Liver (tissue), 8 donors: ENCODE measurements at regions not wholly inside any gene's neighbourhood (a gene's known extent, or its start where the extent isn't known, plus 50 kb on each side); places are given as distances from the start of the nearest gene placed in this dataset.
"Not testable (repeated sequence)": the region's sequence is repeated elsewhere in the genome, so short reads cannot be mapped to it uniquely, and the experiment has no call there.

ENCODE experiments used
- DNase-seq: peaks from one replicate; pipeline ENCODE4 v3.0.0-alpha.2; 2017; ENCODE audit warnings: low spot score
- H3K27ac ChIP-seq, 2 donors: one replicate each; pipeline ENCODE4 v1.7.0; 2013; ENCODE audit warnings: inconsistent platforms in 2 of 2, low read length in 2 of 2, control low read depth in 1 of 2, low read depth in 1 of 2, mild to moderate bottlenecking in 1 of 2
- H3K27me3 ChIP-seq, 4 donors: one replicate each; pipeline versions ENCODE4 v1.6.1 to v1.7.0; 2013; ENCODE audit warnings: low read length in 3 of 4, inconsistent platforms in 1 of 4, mild to moderate bottlenecking in 1 of 4, moderate library complexity in 1 of 4; ENCODE audit not compliant: control insufficient read depth in 4 of 4, insufficient read depth in 4 of 4
- H3K36me3 ChIP-seq, 4 donors: one replicate each; pipeline versions ENCODE4 v1.6.1 to v1.7.0; 2013; ENCODE audit warnings: low read length in 3 of 4, mild to moderate bottlenecking in 3 of 4, low read depth in 1 of 4, moderate library complexity in 1 of 4; ENCODE audit not compliant: control insufficient read depth in 4 of 4, insufficient read depth in 3 of 4
- H3K4me1 ChIP-seq, 4 donors: one replicate each; pipeline versions ENCODE4 v1.6.1 to v1.7.0; 2013; ENCODE audit warnings: low read length in 3 of 4, mild to moderate bottlenecking in 3 of 4, moderate library complexity in 1 of 4; ENCODE audit not compliant: control insufficient read depth in 4 of 4, insufficient read depth in 4 of 4
- H3K4me3 ChIP-seq, 3 donors: one replicate each; pipeline versions ENCODE4 v1.6.1 to v1.7.0; 2013; ENCODE audit warnings: low read length in 3 of 3, control low read depth in 1 of 3, low read depth in 1 of 3, mild to moderate bottlenecking in 1 of 3
- H3K9ac ChIP-seq, 2 donors: one replicate each; pipeline ENCODE4 v1.7.0; 2013; ENCODE audit warnings: low read length in 2 of 2, mild to moderate bottlenecking in 2 of 2, moderate library complexity in 2 of 2, control low read depth in 1 of 2, low read depth in 1 of 2
- H3K9me3 ChIP-seq, 4 donors: one replicate each; pipeline versions ENCODE4 v1.6.1 to v1.7.0; 2013; ENCODE audit warnings: low read length in 3 of 4; ENCODE audit not compliant: control insufficient read depth in 4 of 4
- EGR1 ChIP-seq, 2 donors: IDR thresholded peaks; 2 replicates each; pipeline ENCODE4 v1.6.1; 2016 to 2018; ENCODE audit warnings: antibody characterized with exemption in 2 of 2, low read depth in 2 of 2
- FOXA1 ChIP-seq: IDR thresholded peaks from 2 replicates; pipeline ENCODE4 v1.6.1; 2016; ENCODE audit warnings: antibody characterized with exemption
- FOXA2 ChIP-seq: IDR thresholded peaks from 2 replicates; pipeline ENCODE4 v1.6.1; 2016; ENCODE audit warnings: antibody characterized with exemption
- GABPA ChIP-seq, 2 donors: IDR thresholded peaks in 1 of 2; conservative IDR thresholded peaks in 1 of 2; 2 replicates each; pipeline ENCODE4 v1.6.1; 2016; ENCODE audit warnings: antibody characterized with exemption in 2 of 2, mild to moderate bottlenecking in 1 of 2, moderate library complexity in 1 of 2
- HNF4A ChIP-seq, 2 donors: conservative IDR thresholded peaks; 2 replicates each; pipeline ENCODE4 v1.6.1; 2016; ENCODE audit warnings: antibody characterized with exemption in 2 of 2, mild to moderate bottlenecking in 2 of 2
- HNF4G ChIP-seq: IDR thresholded peaks from 2 replicates; pipeline ENCODE4 v1.6.1; 2016; ENCODE audit warnings: antibody characterized with exemption
- JUND ChIP-seq, 2 donors: IDR thresholded peaks; 2 replicates each; pipeline ENCODE4 v1.6.1; 2016; ENCODE audit warnings: antibody characterized with exemption in 2 of 2
- NR2F2 ChIP-seq: IDR thresholded peaks from 2 replicates; pipeline ENCODE4 v1.6.1; 2016; ENCODE audit warnings: antibody characterized with exemption
- RAD21 ChIP-seq, 2 donors: IDR thresholded peaks; 2 replicates each; pipeline ENCODE4 v1.6.1; 2016; ENCODE audit warnings: antibody characterized with exemption in 2 of 2, mild to moderate bottlenecking in 2 of 2
- SP1 ChIP-seq: IDR thresholded peaks from 2 replicates; pipeline ENCODE4 v1.6.1; 2018; ENCODE audit warnings: antibody characterized with exemption, mild to moderate bottlenecking
- TAF1 ChIP-seq: conservative IDR thresholded peaks from 2 replicates; pipeline ENCODE4 v1.6.1; 2016; ENCODE audit warnings: antibody characterized with exemption, mild to moderate bottlenecking
- YY1 ChIP-seq: IDR thresholded peaks from 2 replicates; pipeline ENCODE4 v1.6.1; 2016; ENCODE audit warnings: antibody characterized with exemption, mild to moderate bottlenecking
- WGBS: extraction: QIAGEN DNeasy Blood & Tissue Kit; methylation state at CpG from one replicate; pipeline ENCODE4 v1.1.7; 2013; 5-methylcytosine and 5-hydroxymethylcytosine counted together
- TF ChIP-seq, protein P1 (sequence below): IDR thresholded peaks from 2 replicates; pipeline ENCODE4 v1.6.1; 2016; ENCODE audit warnings: antibody characterized with exemption
- TF ChIP-seq, protein P2 (sequence below): IDR thresholded peaks from 2 replicates; pipeline ENCODE4 v1.6.1; 2016; ENCODE audit warnings: antibody characterized with exemption
- TF ChIP-seq, protein P3 (sequence below): fragments of 150-350 bp; IDR thresholded peaks from 2 replicates; pipeline ENCODE4 v1.5.1; 2017; ENCODE audit warnings: improper control_type of control experiment, low read depth, low read length; ENCODE audit not compliant: missing input control
- TF ChIP-seq, protein P4 (sequence below): IDR thresholded peaks from 2 replicates; pipeline ENCODE4 v1.6.1; 2016; ENCODE audit warnings: antibody characterized with exemption
- TF ChIP-seq, protein P5 (sequence below): IDR thresholded peaks from 2 replicates; pipeline ENCODE4 v1.6.1; 2016; ENCODE audit warnings: antibody characterized with exemption, mild to moderate bottlenecking
- donor health status: healthy.
- donor health status: healthy.
- donor health status: healthy.
- donor health status: healthy.
- donor health status: healthy.

DNA sequence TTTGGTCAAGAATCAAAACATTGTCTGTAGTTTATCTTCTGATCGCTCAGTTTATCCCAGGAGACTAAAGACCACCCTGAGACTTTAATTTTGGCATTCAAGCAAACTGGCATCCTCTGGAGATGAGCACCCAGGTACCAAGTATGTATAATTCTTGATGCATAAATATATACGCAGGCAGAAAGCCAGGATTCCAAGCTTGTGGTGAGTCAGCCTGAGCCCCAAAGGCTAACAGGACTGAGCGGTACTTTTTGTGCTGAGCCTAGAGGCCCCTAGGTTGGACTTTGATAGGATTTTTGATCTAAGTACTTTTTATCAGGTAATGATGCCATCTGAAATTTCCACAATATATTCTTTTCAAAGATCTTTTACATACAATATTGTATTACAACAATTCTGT, 301.3 kb downstream of the TFAP2B start:
- no peaks in the 10 kb centered on the region for H3K36me3 ChIP-seq
- no peaks in the 10 kb centered on the region for H3K9me3 ChIP-seq
- H3K27me3 ChIP-seq: no peaks in the 10 kb centered on the region
- H3K4me3 ChIP-seq: no peak overlapping the region
- DNase-seq: no peak
- TF ChIP-seq SP1: no peak
- no peak for TF ChIP-seq FOXA2
- TF ChIP-seq, protein P1, sequence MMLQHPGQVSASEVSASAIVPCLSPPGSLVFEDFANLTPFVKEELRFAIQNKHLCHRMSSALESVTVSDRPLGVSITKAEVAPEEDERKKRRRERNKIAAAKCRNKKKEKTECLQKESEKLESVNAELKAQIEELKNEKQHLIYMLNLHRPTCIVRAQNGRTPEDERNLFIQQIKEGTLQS: no peak
- no peak for TF ChIP-seq HNF4A (conservative IDR thresholded peaks at IDR 0.05)
- no peak for TF ChIP-seq RAD21 (IDR thresholded peaks at IDR 0.05)
- no peak overlapping the region for H3K27ac ChIP-seq
- no peak overlapping the region for H3K9ac ChIP-seq
- H3K4me1 ChIP-seq: no peaks in the 10 kb centered on the region
- 91% methylated on average over 3 of the region's 3 CpGs for WGBS

DNA sequence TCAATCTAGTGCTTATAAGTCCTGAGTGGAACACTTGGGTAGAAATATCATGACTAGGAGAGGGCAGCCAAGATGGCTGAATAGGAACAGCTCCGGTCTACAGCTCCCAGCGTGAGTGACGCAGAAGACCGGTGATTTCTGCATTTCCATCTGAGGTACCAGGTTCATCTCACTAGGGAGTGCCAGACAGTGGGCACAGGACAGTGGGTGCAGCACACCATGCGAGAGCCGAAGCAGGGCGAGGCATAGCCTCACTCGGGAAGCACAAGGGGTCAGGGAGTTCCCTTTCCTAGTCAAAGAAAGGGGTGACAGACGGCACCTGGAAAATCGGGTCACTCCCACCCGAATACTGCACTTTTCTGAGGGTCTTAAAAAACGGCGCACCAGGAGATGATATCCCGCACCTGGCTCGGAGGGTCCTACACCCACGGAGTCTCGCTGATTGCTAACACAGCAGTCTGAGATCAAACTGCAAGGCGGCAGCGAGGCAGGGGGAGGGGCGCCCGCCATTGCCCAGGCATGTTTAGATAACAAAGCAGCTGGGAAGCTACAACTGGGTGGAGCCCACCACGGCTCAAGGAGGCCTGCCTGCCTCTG, 302.8 kb downstream of the TFAP2B start:
- not testable (repeated sequence) for DNase-seq, H3K4me1 ChIP-seq, H3K27ac ChIP-seq, H3K36me3 ChIP-seq, H3K9ac ChIP-seq, H3K27me3 ChIP-seq, H3K9me3 ChIP-seq, H3K4me3 ChIP-seq
- WGBS: 90% methylated on average over 22 of the region's 22 CpGs

DNA sequence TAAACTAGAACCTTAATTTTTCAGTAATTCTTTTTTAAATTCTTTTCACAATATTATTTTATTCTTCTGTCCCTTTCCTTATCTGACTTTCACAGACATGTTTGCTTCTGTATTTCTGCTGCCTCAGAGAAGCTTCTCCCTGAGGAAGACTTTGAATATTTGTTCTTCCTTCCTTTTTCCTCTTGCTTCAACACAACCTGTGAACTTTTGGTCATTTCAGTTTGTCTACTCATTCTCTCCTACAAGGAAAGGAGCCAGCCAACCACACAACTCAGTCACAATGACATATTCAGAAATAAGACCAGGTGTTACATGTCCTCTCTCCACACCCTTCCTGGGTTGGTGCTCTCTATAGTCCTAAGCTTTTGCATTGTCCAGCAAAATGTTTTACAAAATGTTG, 310.4 kb downstream of the TFAP2B start:
- no peaks in the 10 kb centered on the region for H3K4me1 ChIP-seq
- H3K36me3 ChIP-seq: no peaks in the 10 kb centered on the region
- H3K9me3 ChIP-seq: no peaks in the 10 kb centered on the region
- TF ChIP-seq, protein P2, sequence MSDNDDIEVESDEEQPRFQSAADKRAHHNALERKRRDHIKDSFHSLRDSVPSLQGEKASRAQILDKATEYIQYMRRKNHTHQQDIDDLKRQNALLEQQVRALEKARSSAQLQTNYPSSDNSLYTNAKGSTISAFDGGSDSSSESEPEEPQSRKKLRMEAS: no peak
- TF ChIP-seq SP1 (no peak), NR2F2 (no peak), HNF4G (no peak), JUND (IDR thresholded peaks at IDR 0.05) (no peak), FOXA2 (no peak), TAF1 (no peak), FOXA1 (no peak), EGR1 (IDR thresholded peaks at IDR 0.05; ENCODE audit: low read depth in 2 of 2) (no peak), GABPA (IDR thresholded peaks at IDR 0.05 in 1 of 2, conservative IDR thresholded peaks at IDR 0.05 in 1 of 2) (no peak), HNF4A (conservative IDR thresholded peaks at IDR 0.05) (no peak), RAD21 (IDR thresholded peaks at IDR 0.05) (no peak), YY1 (no peak)
- TF ChIP-seq, protein P3, sequence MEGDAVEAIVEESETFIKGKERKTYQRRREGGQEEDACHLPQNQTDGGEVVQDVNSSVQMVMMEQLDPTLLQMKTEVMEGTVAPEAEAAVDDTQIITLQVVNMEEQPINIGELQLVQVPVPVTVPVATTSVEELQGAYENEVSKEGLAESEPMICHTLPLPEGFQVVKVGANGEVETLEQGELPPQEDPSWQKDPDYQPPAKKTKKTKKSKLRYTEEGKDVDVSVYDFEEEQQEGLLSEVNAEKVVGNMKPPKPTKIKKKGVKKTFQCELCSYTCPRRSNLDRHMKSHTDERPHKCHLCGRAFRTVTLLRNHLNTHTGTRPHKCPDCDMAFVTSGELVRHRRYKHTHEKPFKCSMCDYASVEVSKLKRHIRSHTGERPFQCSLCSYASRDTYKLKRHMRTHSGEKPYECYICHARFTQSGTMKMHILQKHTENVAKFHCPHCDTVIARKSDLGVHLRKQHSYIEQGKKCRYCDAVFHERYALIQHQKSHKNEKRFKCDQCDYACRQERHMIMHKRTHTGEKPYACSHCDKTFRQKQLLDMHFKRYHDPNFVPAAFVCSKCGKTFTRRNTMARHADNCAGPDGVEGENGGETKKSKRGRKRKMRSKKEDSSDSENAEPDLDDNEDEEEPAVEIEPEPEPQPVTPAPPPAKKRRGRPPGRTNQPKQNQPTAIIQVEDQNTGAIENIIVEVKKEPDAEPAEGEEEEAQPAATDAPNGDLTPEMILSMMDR: no peak
- TF ChIP-seq, protein P4, sequence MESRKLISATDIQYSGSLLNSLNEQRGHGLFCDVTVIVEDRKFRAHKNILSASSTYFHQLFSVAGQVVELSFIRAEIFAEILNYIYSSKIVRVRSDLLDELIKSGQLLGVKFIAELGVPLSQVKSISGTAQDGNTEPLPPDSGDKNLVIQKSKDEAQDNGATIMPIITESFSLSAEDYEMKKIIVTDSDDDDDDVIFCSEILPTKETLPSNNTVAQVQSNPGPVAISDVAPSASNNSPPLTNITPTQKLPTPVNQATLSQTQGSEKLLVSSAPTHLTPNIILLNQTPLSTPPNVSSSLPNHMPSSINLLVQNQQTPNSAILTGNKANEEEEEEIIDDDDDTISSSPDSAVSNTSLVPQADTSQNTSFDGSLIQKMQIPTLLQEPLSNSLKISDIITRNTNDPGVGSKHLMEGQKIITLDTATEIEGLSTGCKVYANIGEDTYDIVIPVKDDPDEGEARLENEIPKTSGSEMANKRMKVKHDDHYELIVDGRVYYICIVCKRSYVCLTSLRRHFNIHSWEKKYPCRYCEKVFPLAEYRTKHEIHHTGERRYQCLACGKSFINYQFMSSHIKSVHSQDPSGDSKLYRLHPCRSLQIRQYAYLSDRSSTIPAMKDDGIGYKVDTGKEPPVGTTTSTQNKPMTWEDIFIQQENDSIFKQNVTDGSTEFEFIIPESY: no peak
- TF ChIP-seq, protein P5, sequence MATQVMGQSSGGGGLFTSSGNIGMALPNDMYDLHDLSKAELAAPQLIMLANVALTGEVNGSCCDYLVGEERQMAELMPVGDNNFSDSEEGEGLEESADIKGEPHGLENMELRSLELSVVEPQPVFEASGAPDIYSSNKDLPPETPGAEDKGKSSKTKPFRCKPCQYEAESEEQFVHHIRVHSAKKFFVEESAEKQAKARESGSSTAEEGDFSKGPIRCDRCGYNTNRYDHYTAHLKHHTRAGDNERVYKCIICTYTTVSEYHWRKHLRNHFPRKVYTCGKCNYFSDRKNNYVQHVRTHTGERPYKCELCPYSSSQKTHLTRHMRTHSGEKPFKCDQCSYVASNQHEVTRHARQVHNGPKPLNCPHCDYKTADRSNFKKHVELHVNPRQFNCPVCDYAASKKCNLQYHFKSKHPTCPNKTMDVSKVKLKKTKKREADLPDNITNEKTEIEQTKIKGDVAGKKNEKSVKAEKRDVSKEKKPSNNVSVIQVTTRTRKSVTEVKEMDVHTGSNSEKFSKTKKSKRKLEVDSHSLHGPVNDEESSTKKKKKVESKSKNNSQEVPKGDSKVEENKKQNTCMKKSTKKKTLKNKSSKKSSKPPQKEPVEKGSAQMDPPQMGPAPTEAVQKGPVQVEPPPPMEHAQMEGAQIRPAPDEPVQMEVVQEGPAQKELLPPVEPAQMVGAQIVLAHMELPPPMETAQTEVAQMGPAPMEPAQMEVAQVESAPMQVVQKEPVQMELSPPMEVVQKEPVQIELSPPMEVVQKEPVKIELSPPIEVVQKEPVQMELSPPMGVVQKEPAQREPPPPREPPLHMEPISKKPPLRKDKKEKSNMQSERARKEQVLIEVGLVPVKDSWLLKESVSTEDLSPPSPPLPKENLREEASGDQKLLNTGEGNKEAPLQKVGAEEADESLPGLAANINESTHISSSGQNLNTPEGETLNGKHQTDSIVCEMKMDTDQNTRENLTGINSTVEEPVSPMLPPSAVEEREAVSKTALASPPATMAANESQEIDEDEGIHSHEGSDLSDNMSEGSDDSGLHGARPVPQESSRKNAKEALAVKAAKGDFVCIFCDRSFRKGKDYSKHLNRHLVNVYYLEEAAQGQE: no peak
- H3K27me3 ChIP-seq: no peaks in the 10 kb centered on the region
- no peak for DNase-seq
- no peak overlapping the region for H3K27ac ChIP-seq
- no peak overlapping the region for H3K4me3 ChIP-seq
- no peak overlapping the region for H3K9ac ChIP-seq
